Mucosa of stomach (tissue), 1 donor: ENCODE measurements at regions not wholly inside any gene's neighbourhood (a gene's known extent, or its start where the extent isn't known, plus 50 kb on each side); places are given as distances from the start of the nearest gene placed in this dataset.

Source experiments
- H3K27me3 ChIP-seq: one replicate; pipeline ENCODE4 v1.7.0; 2013; ENCODE audit warnings: mild to moderate bottlenecking, low read length; ENCODE audit not compliant: control insufficient read depth, insufficient read depth
- H3K36me3 ChIP-seq: one replicate; pipeline ENCODE4 v1.7.0; 2013; ENCODE audit warnings: low read length; ENCODE audit not compliant: control insufficient read depth, insufficient read depth
- H3K4me1 ChIP-seq: one replicate; pipeline ENCODE4 v1.7.0; 2013; ENCODE audit warnings: mild to moderate bottlenecking, low read length; ENCODE audit not compliant: control insufficient read depth, insufficient read depth
- H3K4me3 ChIP-seq: one replicate; pipeline ENCODE4 v1.7.0; 2013; ENCODE audit warnings: low read length
- H3K9ac ChIP-seq: one replicate; pipeline ENCODE4 v1.7.0; 2013; ENCODE audit warnings: mild to moderate bottlenecking, low read length, moderate library complexity
- H3K9me3 ChIP-seq: one replicate; pipeline ENCODE4 v1.7.0; 2013; ENCODE audit warnings: mild to moderate bottlenecking, low read length, moderate library complexity; ENCODE audit not compliant: control insufficient read depth
- donor health status: Pancreatic carcinoma.

GRCh38 chr17:68705714-68706076 is 104.5 kb upstream of the FAM20A start:
- H3K36me3 ChIP-seq, result no peaks in the 10 kb centered on the region
- no peaks in the 10 kb centered on the region for H3K27me3 ChIP-seq
- no peaks in the 10 kb centered on the region for H3K9me3 ChIP-seq
- no peak overlapping the region for H3K4me3 ChIP-seq
- peaks cover 7% of the 10 kb centered on the region for H3K4me1 ChIP-seq
- H3K9ac ChIP-seq, result no peak overlapping the region

GRCh38 chr17:68704871-68705713 is 103.9 kb upstream of the FAM20A start:
- no peak overlapping the region for H3K4me3 ChIP-seq
- no peak overlapping the region for H3K9ac ChIP-seq
- H3K27me3 ChIP-seq, result no peaks in the 10 kb centered on the region
- H3K4me1 ChIP-seq, result peaks cover 7% of the 10 kb centered on the region
- no peaks in the 10 kb centered on the region for H3K36me3 ChIP-seq
- no peaks in the 10 kb centered on the region for H3K9me3 ChIP-seq

GRCh38 chr17:68701046-68701445 is 99.9 kb upstream of the FAM20A start:
- Histone ChIP-seq H3K9me3 (no peaks in the 10 kb centered on the region), H3K4me3 (no peak overlapping the region), H3K4me1 (peaks cover 7% of the 10 kb centered on the region)

GRCh38 chr17:68700421-68700820 is 99.3 kb upstream of the FAM20A start:
- no peak overlapping the region for H3K9ac ChIP-seq
- peaks cover 7% of the 10 kb centered on the region for H3K4me1 ChIP-seq
- H3K4me3 ChIP-seq, result no peak overlapping the region
- H3K9me3 ChIP-seq, result no peaks in the 10 kb centered on the region
- H3K27me3 ChIP-seq, result no peaks in the 10 kb centered on the region
- no peaks in the 10 kb centered on the region for H3K36me3 ChIP-seq

More at GRCh38 chr17:68701046-68701445, 99.9 kb upstream of the FAM20A start:
- H3K9ac ChIP-seq, result no peak overlapping the region
- H3K36me3 ChIP-seq, result no peaks in the 10 kb centered on the region
- no peaks in the 10 kb centered on the region for H3K27me3 ChIP-seq

- H3K9me3 ChIP-seq, result no peaks in the 10 kb centered on the region
- H3K9ac ChIP-seq, result no peak overlapping the region
- H3K27me3 ChIP-seq, result no peaks in the 10 kb centered on the region
- no peak overlapping the region for H3K4me3 ChIP-seq
- peaks cover 7% of the 10 kb centered on the region for H3K4me1 ChIP-seq
- H3K36me3 ChIP-seq, result no peaks in the 10 kb centered on the region
These were observed 98.8 kb upstream of the FAM20A start for GRCh38 chr17:68699936-68700335.

- H3K9ac ChIP-seq, result no peak overlapping the region
- peaks cover 7% of the 10 kb centered on the region for H3K4me1 ChIP-seq
- no peaks in the 10 kb centered on the region for H3K9me3 ChIP-seq
- H3K27me3 ChIP-seq, result no peaks in the 10 kb centered on the region
- H3K4me3 ChIP-seq, result no peak overlapping the region
- no peaks in the 10 kb centered on the region for H3K36me3 ChIP-seq
These were observed 97.6 kb upstream of the FAM20A start for GRCh38 chr17:68698746-68699145.

GRCh38 chr17:68697850-68698361 is 96.7 kb upstream of the FAM20A start:
- Histone ChIP-seq H3K9me3 (no peaks in the 10 kb centered on the region), H3K4me3 (no peak overlapping the region), H3K27me3 (no peaks in the 10 kb centered on the region), H3K36me3 (no peaks in the 10 kb centered on the region), H3K4me1 (peaks cover 7% of the 10 kb centered on the region), H3K9ac (no peak overlapping the region)

GRCh38 chr17:68695659-68696058 is 94.5 kb upstream of the FAM20A start:
- Histone ChIP-seq H3K36me3 (no peaks in the 10 kb centered on the region), H3K9ac (no peak overlapping the region), H3K27me3 (no peaks in the 10 kb centered on the region), H3K4me3 (no peak overlapping the region), H3K9me3 (no peaks in the 10 kb centered on the region), H3K4me1 (no peaks in the 10 kb centered on the region)

- no peaks in the 10 kb centered on the region for H3K9me3 ChIP-seq
These were observed 93.8 kb upstream of the FAM20A start for GRCh38 chr17:68694791-68695485.

GRCh38 chr17:68693896-68694295 is 92.7 kb upstream of the FAM20A start:
- Histone ChIP-seq H3K9ac (no peak overlapping the region), H3K36me3 (no peaks in the 10 kb centered on the region), H3K4me3 (no peak overlapping the region), H3K9me3 (no peaks in the 10 kb centered on the region), H3K27me3 (no peaks in the 10 kb centered on the region), H3K4me1 (no peaks in the 10 kb centered on the region)

More at GRCh38 chr17:68694791-68695485, 93.8 kb upstream of the FAM20A start:
- H3K9ac ChIP-seq, result no peak overlapping the region
- no peaks in the 10 kb centered on the region for H3K36me3 ChIP-seq
- no peaks in the 10 kb centered on the region for H3K4me1 ChIP-seq
- H3K27me3 ChIP-seq, result no peaks in the 10 kb centered on the region
- no peak overlapping the region for H3K4me3 ChIP-seq

- no peaks in the 10 kb centered on the region for H3K9me3 ChIP-seq
- no peaks in the 10 kb centered on the region for H3K27me3 ChIP-seq
- no peaks in the 10 kb centered on the region for H3K4me1 ChIP-seq
- no peaks in the 10 kb centered on the region for H3K36me3 ChIP-seq
- no peak overlapping the region for H3K4me3 ChIP-seq
- H3K9ac ChIP-seq, result no peak overlapping the region
These were observed 92.3 kb upstream of the FAM20A start for GRCh38 chr17:68693466-68693865.
